ENCODE measurements at regions not wholly inside any gene's neighbourhood (a gene's known extent, or its start where the extent isn't known, plus 50 kb on each side); places are given as distances from the start of the nearest gene placed in this dataset.

DNA sequence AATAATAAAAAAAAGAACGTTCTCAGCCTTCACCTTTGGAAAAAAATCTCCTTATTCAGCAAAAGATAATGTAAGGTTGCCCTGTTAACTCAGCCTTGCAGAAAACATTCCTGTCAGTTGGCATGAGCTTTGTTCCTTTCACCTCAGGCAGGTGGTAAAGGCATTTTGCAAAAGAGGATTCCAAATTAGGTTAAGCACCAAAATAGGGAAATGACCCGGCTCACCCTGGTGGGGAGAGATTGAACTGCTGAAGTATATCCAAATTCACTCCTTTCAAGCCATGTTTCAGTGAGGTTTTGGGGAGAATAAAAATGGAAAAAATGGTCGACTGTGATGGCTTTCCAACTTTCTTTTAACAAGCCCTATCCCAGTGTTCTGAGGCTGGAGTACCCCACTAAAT is 1988.8 kb upstream of the PIK3C3 start:
- Histone ChIP-seq H3K4me3 (ENCODE audit: low read depth, low read length) (no peak overlapping the region), H3K36me3 (ENCODE audit: insufficient read depth) (no peaks in the 10 kb centered on the region), H3K27ac (ENCODE audit: low read depth) (no peak overlapping the region), H3K4me1 (ENCODE audit: insufficient read depth) (no peaks in the 10 kb centered on the region)
- no peak for DNase-seq (ENCODE audit: extremely low spot score)
- 67% methylated on average over 3 of the region's 3 CpGs for WGBS

DNA sequence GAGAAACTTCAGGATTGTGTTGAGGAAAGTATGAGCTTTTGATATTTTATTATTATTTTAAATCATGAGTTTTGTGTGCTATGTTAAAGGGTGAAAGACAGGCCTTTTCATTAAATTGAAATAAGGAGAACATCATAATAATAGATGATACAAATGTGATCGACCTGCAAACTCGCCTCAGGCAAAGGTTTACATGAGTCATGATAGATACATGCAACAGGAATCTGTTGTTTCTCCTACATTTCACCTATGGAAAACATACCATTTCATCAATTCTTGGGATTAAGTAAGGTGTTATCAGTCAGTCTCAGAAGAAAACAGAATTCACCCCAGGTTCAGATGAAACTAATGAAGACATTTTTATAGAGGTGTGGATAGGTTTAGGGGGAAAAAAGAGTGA is 1992.5 kb upstream of the PIK3C3 start:
- Histone ChIP-seq H3K4me1 (ENCODE audit: insufficient read depth) (no peaks in the 10 kb centered on the region), H3K27ac (ENCODE audit: low read depth) (no peak overlapping the region), H3K36me3 (ENCODE audit: insufficient read depth) (no peaks in the 10 kb centered on the region), H3K4me3 (ENCODE audit: low read depth, low read length) (no peak overlapping the region)
- no peak for DNase-seq (ENCODE audit: extremely low spot score)
- WGBS = 92% methylated on average over 2 of the region's 2 CpGs

DNA sequence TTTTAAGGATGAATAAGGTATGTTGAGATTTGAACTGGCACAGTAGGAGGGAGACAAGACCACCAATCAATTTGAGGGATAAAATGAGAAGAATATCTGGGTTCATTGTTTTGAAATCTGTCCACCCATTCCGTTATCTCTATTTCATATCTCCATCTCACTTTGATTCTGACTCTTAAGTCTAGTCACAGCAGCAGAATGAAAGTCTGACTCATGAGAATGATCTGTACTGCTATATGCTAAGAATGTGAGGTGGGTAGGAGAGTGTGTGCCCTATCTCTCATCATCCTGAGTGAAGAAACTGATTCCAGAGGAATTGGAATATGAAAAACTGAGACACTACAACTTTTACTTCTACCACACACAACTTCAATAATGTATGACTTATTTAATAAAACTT is 1994.5 kb upstream of the PIK3C3 start:
- H3K4me3 ChIP-seq (ENCODE audit: low read depth, low read length) = no peak overlapping the region
- H3K36me3 ChIP-seq (ENCODE audit: insufficient read depth) = no peaks in the 10 kb centered on the region
- WGBS = 94% methylated on average over 1 of the region's 1 CpG

DNA sequence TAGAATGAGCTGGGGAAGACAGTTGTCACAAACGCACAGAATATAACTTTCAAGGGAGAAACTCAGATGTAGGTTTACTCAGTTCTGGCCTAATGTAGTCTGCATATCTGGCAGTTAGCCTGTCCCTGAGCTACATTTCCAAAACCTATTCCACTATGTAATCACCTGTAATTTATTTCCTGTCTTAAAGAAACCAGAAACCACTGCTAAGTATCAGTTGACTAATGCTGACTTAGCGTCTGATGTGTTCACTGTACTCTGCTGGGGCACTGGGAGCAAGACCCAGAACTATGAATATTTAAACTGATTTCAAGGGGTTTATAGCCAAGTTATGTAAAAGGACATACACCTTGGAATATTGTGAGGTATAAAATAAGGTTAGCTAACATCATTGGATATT is 1995.2 kb upstream of the PIK3C3 start:
- no peaks in the 10 kb centered on the region for H3K4me1 ChIP-seq (ENCODE audit: insufficient read depth)
- 78% methylated on average over 2 of the region's 2 CpGs for WGBS
- no peaks in the 10 kb centered on the region for H3K36me3 ChIP-seq (ENCODE audit: insufficient read depth)
- no peak for DNase-seq (ENCODE audit: extremely low spot score)
- H3K4me3 ChIP-seq (ENCODE audit: low read depth, low read length) = no peak overlapping the region
- H3K27ac ChIP-seq (ENCODE audit: low read depth) = no peak overlapping the region

More for the DNA sequence above, 1994.5 kb upstream of the PIK3C3 start:
- no peak for DNase-seq (ENCODE audit: extremely low spot score)
- no peak overlapping the region for H3K27ac ChIP-seq (ENCODE audit: low read depth)
- H3K4me1 ChIP-seq (ENCODE audit: insufficient read depth) = no peaks in the 10 kb centered on the region

DNA sequence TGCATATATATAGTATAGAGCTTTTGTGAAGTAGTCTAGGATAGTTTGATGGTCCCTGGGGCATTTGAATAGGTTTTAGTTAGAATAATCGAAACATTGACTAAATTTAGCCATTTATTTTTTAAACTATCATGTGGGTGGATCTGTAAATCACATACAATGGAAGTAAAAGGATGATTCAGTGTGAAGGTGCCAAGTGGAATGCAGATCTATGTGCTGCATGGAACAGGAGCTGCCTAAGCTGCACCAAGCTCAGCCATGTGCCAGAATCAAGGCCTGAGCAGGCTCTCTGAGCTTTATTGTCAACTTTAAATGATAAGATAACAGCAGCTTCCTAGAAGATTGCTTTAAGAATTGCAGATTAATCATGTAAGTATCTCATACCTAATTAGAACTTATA is 1996.2 kb upstream of the PIK3C3 start:
- no peaks in the 10 kb centered on the region for H3K4me1 ChIP-seq (ENCODE audit: insufficient read depth)
- no peak for DNase-seq (ENCODE audit: extremely low spot score)
- no peak overlapping the region for H3K27ac ChIP-seq (ENCODE audit: low read depth)
- 85% methylated on average over 1 of the region's 1 CpG for WGBS
- H3K36me3 ChIP-seq (ENCODE audit: insufficient read depth) = no peaks in the 10 kb centered on the region
- H3K4me3 ChIP-seq (ENCODE audit: low read depth, low read length) = no peak overlapping the region

DNA sequence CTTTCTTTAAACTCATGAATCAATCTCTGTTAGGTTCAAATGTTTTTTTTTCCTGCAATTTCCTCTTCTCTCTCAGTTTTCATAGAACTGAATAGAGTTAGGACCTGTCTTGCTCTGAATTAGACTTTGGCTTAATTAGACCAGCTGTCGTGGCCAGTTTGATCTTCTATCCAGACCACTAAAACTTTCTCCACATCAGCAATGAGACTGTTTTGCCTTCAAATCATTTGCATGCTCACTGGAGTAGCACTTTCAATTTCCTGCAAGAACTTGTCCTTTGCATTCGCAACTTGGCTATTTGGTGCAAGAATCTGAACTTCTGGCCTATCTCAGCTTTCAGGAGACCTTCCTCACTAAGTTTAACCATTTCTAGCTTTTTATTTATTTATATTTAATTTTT is 2002.2 kb upstream of the PIK3C3 start:
- WGBS = 90% methylated on average over 2 of the region's 2 CpGs
- Histone ChIP-seq H3K27ac (ENCODE audit: low read depth) (no peak overlapping the region), H3K4me3 (ENCODE audit: low read depth, low read length) (no peak overlapping the region), H3K36me3 (ENCODE audit: insufficient read depth) (no peaks in the 10 kb centered on the region), H3K4me1 (ENCODE audit: insufficient read depth) (no peaks in the 10 kb centered on the region)
- DNase-seq (ENCODE audit: extremely low spot score) = no peak

DNA sequence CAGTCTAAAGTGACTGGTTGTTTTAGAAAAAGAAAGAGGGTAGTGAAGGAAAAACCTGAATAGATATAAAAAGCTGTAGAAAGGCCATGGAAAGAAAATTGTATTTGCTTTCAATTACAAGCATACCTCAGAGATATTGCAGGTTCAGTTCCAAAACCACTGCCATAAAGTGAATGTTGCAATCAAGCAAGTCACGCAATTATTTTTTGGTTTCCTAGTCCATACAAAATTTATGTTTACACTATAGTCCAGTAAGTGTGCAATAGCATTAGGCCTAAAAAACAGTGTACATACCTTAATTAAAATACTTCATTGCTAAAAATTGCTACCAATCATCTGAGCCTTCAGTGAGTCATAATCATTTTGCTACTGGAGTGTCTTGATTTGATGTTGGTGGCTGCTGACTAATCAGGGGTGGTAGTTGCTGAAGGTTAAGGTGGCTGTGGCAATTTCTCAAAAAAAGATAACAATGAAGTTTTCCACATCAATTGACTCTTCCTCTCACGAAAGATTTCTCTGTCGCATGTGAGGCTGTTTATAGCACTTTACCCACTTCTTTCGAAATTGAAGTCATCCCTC is 2003.8 kb upstream of the PIK3C3 start:
- H3K4me1 ChIP-seq (ENCODE audit: insufficient read depth) = no peaks in the 10 kb centered on the region
- no peak overlapping the region for H3K27ac ChIP-seq (ENCODE audit: low read depth)

DNA sequence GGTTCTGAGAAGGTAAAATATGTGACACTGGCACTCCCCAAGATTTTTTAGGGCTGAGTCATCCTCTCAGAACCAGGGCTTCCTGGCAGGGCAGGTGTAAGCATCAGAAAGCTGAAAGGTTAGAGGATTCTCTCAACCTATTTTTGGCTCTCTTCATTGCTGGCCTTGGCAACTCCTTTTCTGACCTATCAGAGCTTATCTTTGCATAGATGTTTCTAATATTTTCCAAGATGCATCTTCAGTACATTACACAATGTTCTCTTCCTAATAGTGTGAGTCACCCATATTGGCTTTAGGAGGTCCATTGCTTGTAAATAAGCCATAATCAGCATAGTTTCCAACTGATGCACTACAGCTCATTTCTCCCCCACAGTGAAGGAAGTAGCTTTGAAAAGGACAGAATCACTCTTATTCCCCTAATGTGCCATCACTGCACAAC is 2008.4 kb upstream of the PIK3C3 start:
- no peak overlapping the region for H3K27ac ChIP-seq (ENCODE audit: low read depth)
- no peak for DNase-seq (ENCODE audit: extremely low spot score)
- no peak overlapping the region for H3K4me3 ChIP-seq (ENCODE audit: low read depth, low read length)
- H3K4me1 ChIP-seq (ENCODE audit: insufficient read depth) = no peaks in the 10 kb centered on the region
- H3K36me3 ChIP-seq (ENCODE audit: insufficient read depth) = no peaks in the 10 kb centered on the region

More for the DNA sequence above, 2003.8 kb upstream of the PIK3C3 start:
- WGBS = 88% methylated on average over 4 of the region's 4 CpGs
- Histone ChIP-seq H3K36me3 (ENCODE audit: insufficient read depth) (no peaks in the 10 kb centered on the region), H3K4me3 (ENCODE audit: low read depth, low read length) (no peak overlapping the region)
- DNase-seq (ENCODE audit: extremely low spot score) = no peak

DNA sequence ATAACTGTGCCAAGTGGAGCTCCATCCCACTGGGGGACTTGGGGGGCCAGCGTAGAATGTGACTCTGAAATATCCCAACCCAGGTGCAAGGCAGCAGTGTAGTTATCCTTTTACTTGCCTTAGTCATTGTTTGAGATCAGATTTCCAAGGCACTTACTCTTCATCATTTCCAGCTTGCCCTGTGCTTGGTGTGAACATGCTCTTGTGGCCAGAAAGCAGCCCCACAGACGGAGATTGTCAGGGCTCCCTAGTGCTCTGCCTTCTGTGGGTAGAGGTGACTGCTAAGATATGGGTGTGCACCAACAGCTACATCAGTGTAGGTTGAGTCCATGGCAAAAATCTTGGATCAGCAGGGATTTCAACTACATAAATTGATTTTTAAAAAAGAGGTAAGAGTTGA is 2010.0 kb upstream of the PIK3C3 start:
- DNase-seq (ENCODE audit: extremely low spot score) = no peak
- WGBS = 81% methylated on average over 2 of the region's 2 CpGs
- Histone ChIP-seq H3K4me3 (ENCODE audit: low read depth, low read length) (no peak overlapping the region), H3K27ac (ENCODE audit: low read depth) (no peak overlapping the region), H3K36me3 (ENCODE audit: insufficient read depth) (no peaks in the 10 kb centered on the region), H3K4me1 (ENCODE audit: insufficient read depth) (no peaks in the 10 kb centered on the region)

DNA sequence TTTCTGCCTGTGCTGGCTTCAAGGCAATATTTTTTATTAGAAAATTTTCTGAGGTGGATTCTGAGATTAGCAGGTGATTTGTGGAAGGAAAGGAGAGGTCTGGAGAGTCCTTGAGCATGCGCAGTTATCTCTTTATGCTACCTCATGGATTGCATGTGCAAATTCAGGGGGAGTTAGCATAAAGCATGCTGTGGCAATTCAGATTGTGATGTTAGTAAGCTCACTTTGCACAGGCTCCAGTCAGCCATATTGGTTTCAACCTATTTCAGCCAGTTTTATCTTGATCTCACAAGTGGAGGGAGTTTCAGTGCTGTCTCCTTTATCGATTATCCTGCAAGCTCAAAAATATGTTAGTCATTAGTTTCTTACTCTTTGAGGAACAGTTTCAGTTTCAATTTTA is 2012.3 kb upstream of the PIK3C3 start:
- no peak for DNase-seq (ENCODE audit: extremely low spot score)
- no peaks in the 10 kb centered on the region for H3K36me3 ChIP-seq (ENCODE audit: insufficient read depth)
- no peaks in the 10 kb centered on the region for H3K4me1 ChIP-seq (ENCODE audit: insufficient read depth)
- H3K4me3 ChIP-seq (ENCODE audit: low read depth, low read length) = no peak overlapping the region
- WGBS = 80% methylated on average over 2 of the region's 2 CpGs
- H3K27ac ChIP-seq (ENCODE audit: low read depth) = no peak overlapping the region

DNA sequence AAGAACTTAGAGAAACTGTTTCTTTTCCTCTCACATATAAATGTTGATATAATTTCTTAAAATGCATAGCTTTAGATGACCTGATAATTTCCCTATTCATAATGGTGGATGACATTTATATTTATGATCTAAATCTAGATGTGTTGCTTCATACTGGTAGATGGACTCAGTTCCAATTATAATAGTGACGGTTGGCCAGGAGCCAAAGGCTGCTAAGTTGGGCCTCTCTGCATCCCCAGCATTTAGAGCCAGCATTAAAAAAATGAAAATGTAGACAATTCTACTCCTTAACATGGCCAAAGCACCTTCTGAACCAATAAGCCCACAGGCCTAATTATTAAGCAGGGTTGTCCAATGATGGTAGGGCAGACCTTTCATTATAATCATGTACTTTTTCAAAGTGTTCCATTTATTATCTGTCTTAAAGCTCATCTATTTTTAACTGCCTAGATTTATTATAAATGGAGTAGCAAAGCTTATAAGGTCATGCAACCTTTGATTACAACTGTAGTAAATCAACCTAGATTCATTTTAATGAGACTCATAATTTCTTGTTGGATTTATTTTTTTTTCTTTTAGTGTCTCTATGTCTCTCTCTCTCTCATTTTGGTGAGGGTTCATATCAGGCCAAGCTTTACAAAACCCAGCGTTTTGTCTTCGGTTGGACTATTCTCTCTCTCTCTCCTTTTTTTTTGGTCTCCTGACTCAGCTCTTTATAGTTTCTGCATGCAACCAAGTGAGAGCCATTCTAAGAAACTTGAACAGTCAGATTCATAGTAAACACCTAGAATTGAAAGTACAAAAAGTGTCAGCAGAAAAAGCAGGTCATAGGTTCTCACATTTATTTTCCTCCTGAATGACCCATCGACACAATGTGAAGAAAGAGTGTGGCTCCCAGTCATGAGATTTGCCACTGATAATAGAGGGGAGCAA is 2016.1 kb upstream of the PIK3C3 start:
- DNase-seq (ENCODE audit: extremely low spot score) = no peak
- no peaks in the 10 kb centered on the region for H3K4me1 ChIP-seq (ENCODE audit: insufficient read depth)
- peaks cover 1% of the 10 kb centered on the region for H3K36me3 ChIP-seq (ENCODE audit: insufficient read depth)
- whole genome bisulfite sequencing = 52% methylated on average over 4 of the region's 4 CpGs
- H3K27ac ChIP-seq (ENCODE audit: low read depth) = no peak overlapping the region
- H3K4me3 ChIP-seq (ENCODE audit: low read depth, low read length) = no peak overlapping the region

DNA sequence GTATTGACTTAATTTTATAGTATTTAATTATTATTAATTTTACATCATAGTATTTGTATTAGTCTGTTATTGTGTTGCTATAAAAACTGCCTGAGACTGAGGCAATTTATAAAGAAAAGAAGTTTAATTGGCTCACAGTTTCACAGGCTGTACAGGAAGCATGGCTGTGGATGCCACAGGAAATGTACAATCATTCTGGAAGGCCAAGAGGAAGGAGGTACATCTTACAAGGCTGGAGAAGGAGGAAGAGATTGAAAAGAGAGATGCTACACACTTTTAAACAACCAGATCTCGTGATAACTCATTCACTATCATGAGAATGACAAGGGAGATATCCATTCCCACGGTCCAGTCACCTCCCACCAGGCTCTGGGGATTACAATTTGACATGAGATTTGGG is 2019.4 kb upstream of the PIK3C3 start:
- Histone ChIP-seq H3K27ac (ENCODE audit: low read depth) (no peak overlapping the region), H3K4me3 (ENCODE audit: low read depth, low read length) (no peak overlapping the region), H3K4me1 (ENCODE audit: insufficient read depth) (no peaks in the 10 kb centered on the region), H3K36me3 (ENCODE audit: insufficient read depth) (peaks cover 1% of the 10 kb centered on the region)
- WGBS = 52% methylated on average over 2 of the region's 2 CpGs
- DNase-seq (ENCODE audit: extremely low spot score) = no peak

DNA sequence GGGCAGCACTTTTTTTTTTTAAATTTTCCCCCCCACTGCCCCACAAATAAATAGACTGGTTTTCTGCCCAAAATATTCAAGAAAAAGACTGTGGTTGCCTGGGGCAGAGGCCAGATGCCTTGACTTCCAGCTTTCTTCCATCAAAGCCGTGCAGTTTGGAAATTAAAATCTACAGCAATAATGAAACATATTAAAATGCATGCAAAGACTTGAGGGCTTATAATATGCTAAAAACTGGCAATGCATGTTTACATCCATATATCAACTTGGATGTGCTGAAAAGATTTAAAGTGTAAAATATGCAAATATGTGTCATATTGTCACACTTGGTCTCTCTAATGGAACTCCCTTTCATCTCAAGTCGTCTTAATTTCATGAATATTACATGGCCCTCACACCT is 2036.2 kb upstream of the PIK3C3 start:
- Histone ChIP-seq H3K27ac (ENCODE audit: low read depth) (no peak overlapping the region), H3K4me3 (ENCODE audit: low read depth, low read length) (no peak overlapping the region), H3K36me3 (ENCODE audit: insufficient read depth) (no peaks in the 10 kb centered on the region), H3K4me1 (ENCODE audit: insufficient read depth) (no peaks in the 10 kb centered on the region)
- WGBS = 85% methylated on average over 2 of the region's 2 CpGs
- no peak for DNase-seq (ENCODE audit: extremely low spot score)

DNA sequence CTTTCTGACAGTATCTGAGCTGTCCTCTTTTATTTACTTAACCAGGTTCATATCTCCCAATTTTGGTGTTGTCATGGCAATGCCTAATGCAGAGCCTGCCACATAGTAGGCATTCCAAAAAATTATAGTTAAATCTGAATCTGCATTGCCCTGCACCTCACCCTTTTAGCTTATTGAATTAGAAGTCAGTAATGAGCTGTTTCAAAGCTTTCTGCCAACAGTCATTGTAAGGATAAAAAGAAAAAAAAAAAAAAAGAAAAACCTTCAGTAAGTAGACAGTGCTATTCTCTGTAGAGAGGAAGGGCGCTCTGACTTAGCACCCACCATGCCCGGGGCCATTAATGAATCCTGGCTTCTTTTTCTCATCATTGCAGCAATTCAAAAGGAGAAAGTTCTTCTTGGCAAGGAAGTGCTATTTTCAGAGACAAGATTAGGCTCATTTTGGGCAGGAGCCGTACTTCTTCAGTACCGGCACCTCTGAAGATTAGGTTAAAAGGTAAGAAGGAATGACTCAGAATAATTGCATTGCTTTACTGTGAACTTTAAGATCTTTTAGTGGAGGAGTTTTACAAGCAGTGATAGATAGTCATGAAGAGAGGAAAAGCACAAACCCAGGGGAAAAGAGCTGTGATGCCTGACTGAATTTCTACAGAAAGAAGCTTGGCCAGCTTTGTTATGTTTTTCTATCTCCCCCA is 2041.2 kb upstream of the PIK3C3 start:
- Histone ChIP-seq H3K36me3 (ENCODE audit: insufficient read depth) (no peaks in the 10 kb centered on the region), H3K27ac (ENCODE audit: low read depth) (no peak overlapping the region), H3K4me1 (ENCODE audit: insufficient read depth) (no peaks in the 10 kb centered on the region), H3K4me3 (ENCODE audit: low read depth, low read length) (no peak overlapping the region)
- DNase-seq (ENCODE audit: extremely low spot score) = no peak
- 56% methylated on average over 4 of the region's 4 CpGs for WGBS
